Inflammatory macrophage (primary cell): ENCODE measurements at regions not wholly inside any gene's neighbourhood (a gene's known extent, or its start where the extent isn't known, plus 50 kb on each side); places are given as distances from the start of the nearest gene placed in this dataset.

Source experiments
- DNase-seq, 2 donors: peaks; one replicate each; pipeline ENCODE4 v3.0.0-alpha.2; 2020 to 2022

GRCh38 chr17:5695480-5695879 lies 111.2 kb upstream of the NLRP1 start:
- no peak for DNase-seq

- no peak for DNase-seq
These were observed 114.7 kb upstream of the NLRP1 start for GRCh38 chr17:5698959-5699358.

- no peak for DNase-seq
These were observed 115.5 kb upstream of the NLRP1 start for GRCh38 chr17:5699814-5700213.

- DNase-seq, result no peak
These were observed 116.4 kb upstream of the NLRP1 start for GRCh38 chr17:5700745-5701144.

- no peak for DNase-seq
These were observed 117.1 kb upstream of the NLRP1 start for GRCh38 chr17:5701381-5701780.

GRCh38 chr17:5702951-5703510 lies 118.7 kb upstream of the NLRP1 start:
- DNase-seq, result no peak

- DNase-seq, result no peak
These were observed 119.4 kb upstream of the NLRP1 start for GRCh38 chr17:5703736-5704135.

GRCh38 chr17:5705081-5705875 lies 121.0 kb upstream of the NLRP1 start:
- peak in 1 of 2 donors; percentile 5 for DNase-seq

GRCh38 chr17:5705876-5706576 lies 121.7 kb upstream of the NLRP1 start:
- DNase-seq, result no peak

- peak; percentile 67 to 77 for DNase-seq
These were observed 122.4 kb upstream of the NLRP1 start for GRCh38 chr17:5706577-5707210.

GRCh38 chr17:5707482-5707881 lies 123.2 kb upstream of the NLRP1 start:
- no peak for DNase-seq

- DNase-seq, result no peak
These were observed 124.0 kb upstream of the NLRP1 start for GRCh38 chr17:5708344-5708743.

- no peak for DNase-seq
These were observed 127.0 kb upstream of the NLRP1 start for GRCh38 chr17:5711344-5711743.

- DNase-seq, result no peak
These were observed 130.7 kb upstream of the NLRP1 start for GRCh38 chr17:5714993-5715392.

- peak; percentile 89 to 95 for DNase-seq
These were observed 131.2 kb upstream of the NLRP1 start for GRCh38 chr17:5715478-5715877.

- no peak for DNase-seq
These were observed 134.4 kb upstream of the NLRP1 start for GRCh38 chr17:5718726-5719125.

GRCh38 chr17:5719976-5720375 lies 135.7 kb upstream of the NLRP1 start:
- DNase-seq, result no peak

GRCh38 chr17:5730373-5730772 lies 146.1 kb upstream of the NLRP1 start:
- DNase-seq, result no peak

- no peak for DNase-seq
These were observed 156.6 kb upstream of the NLRP1 start for GRCh38 chr17:5740937-5741336.

GRCh38 chr17:5741810-5742209 lies 157.5 kb upstream of the NLRP1 start:
- no peak for DNase-seq

- DNase-seq, result no peak
These were observed 161.0 kb upstream of the NLRP1 start for GRCh38 chr17:5745111-5745813.

GRCh38 chr17:5747276-5747675 lies 163.0 kb upstream of the NLRP1 start:
- DNase-seq, result no peak

- DNase-seq, result no peak
These were observed 163.7 kb upstream of the NLRP1 start for GRCh38 chr17:5747964-5748363.
